NCI-H460 (cell line): ENCODE measurements at regions not wholly inside any gene's neighbourhood (a gene's known extent, or its start where the extent isn't known, plus 50 kb on each side); places are given as distances from the start of the nearest gene placed in this dataset.

Source experiments
- DNase-seq: peaks from one replicate; pipeline ENCODE4 v3.0.0-alpha.2; 2016; ENCODE audit warnings: low read depth; ENCODE audit errors: extremely low read depth

DNA sequence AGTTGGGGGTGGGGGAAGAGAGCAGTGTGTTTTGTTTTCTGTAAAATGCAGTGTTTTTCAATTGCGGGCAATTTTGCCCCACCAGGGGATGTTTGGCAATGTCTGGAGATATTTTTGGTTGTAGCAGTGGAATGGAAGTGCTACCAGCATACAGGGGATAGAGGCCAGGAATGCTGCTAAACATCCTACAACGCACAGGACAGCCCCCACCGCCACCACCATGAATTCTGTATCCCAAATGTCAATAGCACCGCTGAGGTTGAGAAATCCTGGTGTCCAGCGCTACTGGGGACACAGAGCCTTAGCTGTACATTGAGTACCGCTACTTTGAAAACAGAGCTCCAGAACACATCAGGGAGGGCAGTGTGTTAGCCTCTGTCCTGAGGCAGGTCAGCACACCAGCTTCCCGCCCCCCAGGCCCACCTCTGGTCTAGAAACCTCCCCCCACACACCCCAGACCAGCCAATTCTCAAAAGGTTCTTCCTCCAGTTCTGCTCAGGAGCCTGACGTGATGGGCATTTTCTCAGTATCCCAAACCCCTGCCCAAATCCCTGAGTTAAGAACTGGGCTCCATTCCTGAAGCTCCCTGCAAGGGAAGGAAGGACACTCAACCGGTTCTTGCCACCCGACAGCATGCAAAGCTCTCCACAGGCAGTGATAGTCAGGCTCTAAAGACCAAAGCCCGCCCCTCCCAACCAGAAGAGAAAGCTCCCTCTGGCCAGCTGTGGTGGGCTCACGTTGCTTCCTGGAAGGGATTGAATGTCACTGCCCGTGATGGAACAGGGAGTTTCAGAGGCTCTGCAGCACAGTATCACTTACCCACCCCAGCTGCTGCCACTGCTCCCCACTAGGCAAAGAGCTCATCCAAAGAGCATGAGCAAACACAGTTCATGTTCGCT is 321.5 kb upstream of the JARID2 start:
- no peak for DNase-seq

DNA sequence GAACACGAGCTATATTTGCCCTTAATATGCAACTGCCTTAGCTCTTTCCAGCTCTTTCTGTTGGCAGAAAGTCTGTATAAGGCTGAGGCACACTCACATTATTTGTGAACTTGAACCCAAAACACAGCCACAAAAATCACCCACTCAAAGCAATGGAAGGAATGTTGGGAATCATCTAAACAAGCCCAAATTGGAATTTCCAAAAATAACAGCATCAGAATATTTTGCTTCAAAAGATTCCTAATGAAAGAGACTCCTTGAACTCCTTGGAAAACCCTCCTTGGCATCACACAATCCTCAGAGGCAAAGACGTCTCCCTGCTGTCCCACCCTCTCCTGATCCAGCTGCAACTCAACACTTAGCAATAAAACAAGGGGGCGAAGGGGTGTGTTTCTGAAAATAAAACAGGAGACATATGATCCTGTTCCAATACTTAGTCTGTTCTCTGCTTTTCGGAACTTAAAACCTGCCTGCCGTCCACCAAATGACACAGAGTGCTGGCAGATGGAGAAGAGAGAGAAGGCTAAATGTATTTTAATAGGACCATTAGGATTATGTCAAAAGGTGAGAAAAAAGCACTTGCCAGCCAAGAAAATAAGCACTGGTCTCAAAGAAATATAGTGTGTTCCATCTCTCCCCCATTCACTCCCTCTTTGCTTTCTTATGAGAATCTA is 320.7 kb upstream of the JARID2 start:
- DNase-seq = no peak

DNA sequence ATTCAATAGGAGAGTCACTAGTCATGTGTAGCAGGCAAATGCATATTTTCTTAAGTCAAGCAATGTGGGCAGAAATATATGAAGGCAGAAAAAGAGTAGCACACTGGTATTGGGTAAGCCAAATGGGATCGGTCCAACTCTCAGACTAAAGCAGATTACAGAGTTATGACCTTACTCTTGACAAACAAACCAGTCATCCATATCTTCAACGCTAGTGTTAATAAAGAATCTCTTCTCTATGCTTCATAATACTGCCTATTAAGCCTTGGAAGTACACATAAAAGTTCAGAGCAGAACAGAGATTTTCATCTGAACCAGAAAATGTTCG is 320.2 kb upstream of the JARID2 start:
- no peak for DNase-seq

DNA sequence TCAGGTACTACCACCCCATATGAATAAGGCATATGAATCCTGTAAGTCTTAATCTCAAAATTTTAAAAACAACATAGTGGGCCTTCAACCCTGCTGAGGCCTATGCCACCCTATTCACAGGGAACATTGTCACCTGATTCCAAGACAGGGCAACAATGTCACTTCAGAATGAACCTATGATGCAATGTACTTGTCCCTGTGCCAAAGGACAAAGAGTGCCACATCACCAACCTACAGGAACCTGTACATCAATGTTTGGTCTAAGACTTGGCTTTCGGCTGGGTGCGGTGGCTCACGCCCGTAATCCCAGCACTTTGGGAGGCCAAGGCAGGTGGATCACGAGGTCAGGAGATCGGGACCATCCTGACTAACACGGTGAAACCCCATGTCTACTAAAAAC is 318.5 kb upstream of the JARID2 start:
- DNase-seq = no peak

DNA sequence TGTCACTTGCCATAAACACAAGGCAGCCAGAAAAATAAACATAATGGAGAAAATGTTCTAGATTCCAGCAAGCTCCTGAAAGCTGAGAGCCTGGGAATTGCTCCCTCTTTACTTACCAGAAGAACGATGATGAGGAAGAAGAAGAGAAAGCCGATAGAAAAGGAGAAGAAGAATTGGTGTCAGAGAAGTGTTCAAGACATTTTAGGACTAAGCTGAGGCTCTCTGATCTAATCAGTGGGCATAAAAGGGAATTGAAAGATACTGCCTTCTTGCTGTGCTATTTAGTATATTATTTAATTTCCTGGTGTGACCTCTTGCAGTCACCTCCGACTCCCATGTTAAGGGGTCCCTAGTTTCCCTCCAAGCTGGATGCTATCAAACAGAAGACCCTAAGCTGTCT is 316.6 kb upstream of the JARID2 start:
- DNase-seq = no peak

DNA sequence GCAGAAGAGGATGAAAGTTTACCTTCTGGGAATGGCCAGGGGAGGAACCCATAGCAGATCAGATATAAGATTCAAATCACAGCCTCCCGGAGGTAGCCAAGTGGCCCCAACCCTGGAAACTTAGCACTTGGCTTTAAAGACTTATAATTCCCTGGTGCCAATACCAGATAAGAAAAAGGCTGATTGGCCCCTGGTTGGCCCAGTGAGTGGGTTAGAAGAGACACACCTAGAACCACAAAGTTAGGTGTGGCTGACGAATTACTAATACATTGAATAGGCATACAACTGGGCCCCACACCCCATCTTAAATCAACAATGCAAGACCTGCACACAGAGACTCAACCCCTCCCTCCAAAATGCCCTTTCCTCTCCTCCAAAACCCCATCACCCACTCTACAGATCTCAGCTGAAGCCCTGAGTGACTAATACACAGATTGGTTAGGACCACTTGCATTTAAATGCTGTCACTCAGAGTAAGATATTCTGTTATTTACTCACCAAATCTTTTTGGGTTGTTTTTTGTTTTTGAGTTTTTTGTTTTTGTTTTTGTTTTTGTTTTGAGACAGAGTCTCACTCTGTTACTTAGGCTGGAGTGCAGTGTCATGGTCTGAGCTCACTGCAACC is 315.4 kb upstream of the JARID2 start:
- no peak for DNase-seq

DNA sequence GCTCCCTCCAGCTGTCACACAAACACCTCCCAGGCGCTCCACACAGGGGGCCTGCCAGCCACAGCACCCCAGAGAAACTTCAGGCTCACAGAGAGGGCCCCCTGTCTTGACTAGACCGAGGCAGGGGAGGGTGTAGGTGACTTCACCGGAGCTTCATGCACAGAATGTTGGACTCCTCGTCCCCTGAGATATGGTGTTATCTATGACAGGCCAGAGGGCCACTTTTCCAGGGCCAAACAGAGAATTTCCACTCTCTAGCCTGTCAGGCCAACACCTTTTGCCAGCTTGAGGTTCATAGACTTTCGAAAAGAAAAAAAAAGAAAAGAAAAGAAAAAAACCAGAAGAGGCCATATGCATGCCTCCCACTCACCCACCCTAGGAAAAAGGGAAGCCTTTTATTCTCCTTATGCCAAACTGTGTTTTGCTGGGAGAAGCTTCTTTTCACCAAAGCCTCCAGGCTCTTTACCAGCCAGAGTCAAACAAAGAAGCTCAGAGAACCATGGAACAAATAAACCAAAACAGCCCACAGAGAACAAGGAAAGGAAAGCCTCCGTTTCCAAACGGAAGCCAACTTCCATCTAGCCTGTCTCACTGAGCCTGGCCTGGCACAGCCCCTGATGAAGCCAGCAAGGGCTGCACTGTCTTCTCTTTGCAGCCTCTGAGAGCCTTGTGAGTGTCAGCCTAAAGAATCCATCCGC is 313.2 kb upstream of the JARID2 start:
- DNase-seq = no peak

DNA sequence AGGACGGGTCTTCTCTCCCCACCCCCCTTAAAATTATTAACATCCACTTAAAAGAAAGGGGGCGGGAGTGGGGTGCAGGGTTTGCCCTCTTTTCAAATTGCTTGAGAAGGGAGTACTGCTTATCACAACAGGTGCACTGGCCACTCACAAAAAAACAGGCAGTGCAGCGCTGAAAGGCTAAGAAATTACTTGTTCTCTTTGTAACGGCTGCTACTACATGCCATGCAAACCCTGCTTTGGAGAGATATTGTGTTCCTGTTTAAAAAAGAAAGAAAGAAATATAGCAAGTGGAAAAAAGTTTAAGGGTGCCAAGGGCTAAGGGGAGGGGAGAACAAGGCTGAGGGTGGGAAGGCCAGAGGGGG is 312.7 kb upstream of the JARID2 start:
- DNase-seq = no peak

DNA sequence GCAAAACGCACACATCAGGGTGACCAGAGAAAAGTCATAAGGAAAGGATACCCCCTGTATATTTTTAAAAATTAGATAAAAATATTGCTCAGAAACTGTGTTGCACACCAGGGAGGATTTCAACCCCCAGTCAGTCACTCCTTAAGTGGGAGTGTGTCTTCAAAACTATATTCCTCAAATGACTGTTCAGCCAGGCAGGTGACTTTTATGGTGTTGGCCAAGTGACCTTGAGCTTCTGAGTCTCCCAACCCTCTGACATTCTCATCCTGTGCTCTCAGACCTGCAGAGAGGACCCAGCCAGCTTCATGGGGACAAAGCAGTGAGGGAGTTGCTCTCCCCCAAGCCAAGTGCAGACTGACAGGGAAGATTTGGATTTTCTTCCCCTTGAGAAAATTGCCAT is 311.9 kb upstream of the JARID2 start:
- DNase-seq = no peak

DNA sequence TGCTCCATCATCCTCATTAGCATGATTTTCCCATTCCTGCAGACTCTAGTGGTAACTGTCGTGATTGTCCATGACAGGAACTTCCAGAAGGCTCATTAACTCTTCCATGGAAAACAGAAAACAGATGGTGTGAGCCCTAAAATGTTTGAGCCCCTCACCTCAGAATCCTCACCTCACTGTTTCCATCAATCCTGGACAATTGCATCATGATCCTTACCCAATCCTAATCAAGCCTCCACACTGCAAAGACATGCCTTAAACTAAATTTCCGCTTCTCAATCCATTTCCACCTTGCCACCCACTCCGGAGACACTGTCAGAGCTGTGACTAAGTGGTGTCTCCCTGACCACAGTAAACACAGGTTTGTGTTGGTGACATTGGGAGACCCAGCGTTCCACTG is 311.0 kb upstream of the JARID2 start:
- DNase-seq = no peak

DNA sequence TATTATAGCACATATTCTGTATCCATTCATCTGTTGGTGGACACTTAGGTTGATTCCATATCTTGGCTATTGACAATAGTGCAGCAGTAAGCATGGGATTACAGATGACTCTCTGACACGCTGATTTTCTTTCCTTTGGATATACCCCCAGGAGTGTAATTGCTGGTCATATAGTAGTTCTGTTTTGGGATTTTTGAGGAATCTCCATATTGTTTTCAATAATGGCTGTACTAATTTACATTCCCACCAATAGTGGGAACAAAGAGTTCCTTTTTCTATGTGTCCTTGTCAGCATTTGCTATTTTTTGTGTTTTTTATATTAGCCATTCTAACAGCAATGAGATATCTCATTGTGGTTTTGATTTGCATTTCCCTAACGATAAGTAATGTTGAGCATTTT is 309.0 kb upstream of the JARID2 start:
- DNase-seq = no peak

DNA sequence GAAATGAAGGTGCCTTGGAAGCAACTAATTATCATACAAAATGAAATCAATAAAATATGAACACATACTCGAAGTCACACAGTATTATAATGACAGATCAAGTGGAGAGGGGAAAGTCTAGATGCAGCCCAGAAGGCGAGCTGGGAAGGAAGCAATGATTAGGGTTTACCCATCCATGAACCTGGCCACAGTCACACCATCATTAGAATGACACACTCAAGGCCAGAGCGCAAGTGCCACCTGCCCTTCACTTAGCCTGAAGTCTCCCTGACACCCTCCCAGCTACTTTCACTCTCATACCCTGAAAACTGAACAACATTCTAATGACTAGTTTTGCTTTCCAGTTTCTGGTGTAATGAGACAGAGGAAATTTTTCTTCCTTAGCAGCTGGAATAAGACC is 302.8 kb upstream of the JARID2 start:
- no peak for DNase-seq

DNA sequence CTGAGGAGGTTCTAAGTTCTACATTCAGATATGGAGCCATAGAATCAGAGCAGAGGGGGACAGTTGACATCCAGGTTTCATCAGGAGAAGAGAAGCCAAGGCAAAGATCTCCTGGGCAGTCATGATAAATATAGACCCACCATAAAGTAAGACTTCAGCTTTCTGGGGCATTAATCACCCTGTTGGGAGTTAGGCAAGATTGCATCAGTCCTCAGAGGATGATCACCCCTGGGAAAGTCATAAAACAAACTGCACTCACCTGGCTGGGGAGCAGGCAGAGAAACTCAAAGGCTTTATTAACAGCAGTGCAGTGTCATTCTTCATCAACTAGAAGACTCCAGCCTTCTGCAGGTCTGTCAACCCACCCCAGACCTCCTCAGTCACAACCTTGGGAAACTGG is 301.3 kb upstream of the JARID2 start:
- DNase-seq = no peak

DNA sequence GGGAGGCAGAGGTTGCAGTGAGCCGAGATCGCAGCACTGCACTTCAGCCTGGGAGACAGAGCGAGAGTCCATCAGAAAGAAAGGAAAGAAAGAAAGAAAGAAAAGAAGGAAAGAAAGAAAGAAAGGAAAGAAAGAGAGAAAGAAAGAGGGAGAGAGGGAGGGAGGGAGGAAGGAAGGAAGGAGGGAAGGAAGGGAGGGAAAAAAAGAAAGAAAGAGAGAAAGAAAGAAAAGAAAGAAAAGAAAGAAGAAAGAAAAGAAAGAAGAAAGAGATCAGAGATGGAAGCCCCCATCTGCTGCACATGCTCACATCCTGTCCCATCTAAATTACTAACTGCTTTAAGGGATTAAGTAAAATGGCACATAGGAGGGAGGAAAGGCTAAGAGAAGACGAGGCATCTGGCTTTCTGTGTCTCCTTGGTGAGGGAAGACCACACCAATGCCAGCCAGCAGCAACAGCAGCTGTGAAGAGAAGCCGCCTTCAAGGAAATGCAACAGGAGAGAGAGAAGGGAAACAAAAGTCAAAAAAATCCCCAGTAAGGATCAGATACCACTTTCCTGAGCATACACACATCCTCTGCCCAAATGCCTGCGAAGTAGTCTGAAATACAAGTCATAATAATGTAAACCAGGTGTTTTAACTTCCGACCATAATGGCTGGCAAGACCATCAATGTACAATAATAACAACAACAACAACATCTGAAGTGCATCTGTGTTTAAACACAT is 300.2 kb upstream of the JARID2 start:
- no peak for DNase-seq

DNA sequence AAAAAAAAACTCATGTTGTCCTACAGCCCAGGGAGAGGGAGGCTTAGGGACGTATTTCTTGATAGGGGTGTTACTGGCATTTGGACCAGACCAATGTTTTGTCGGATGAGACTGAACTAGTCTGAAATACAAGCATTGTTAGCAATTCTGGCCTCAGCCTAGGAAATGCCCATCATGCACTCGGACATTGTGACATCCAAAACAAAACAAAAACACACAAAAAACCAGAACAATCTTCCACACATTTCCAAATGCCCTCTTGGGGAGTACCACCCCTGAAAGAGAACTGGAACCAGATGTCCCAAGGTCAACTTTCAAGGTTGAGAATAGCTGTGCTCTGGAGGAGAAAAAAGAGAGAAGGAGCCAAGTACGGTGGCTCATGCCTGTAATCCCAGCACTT is 299.1 kb upstream of the JARID2 start:
- DNase-seq = no peak

DNA sequence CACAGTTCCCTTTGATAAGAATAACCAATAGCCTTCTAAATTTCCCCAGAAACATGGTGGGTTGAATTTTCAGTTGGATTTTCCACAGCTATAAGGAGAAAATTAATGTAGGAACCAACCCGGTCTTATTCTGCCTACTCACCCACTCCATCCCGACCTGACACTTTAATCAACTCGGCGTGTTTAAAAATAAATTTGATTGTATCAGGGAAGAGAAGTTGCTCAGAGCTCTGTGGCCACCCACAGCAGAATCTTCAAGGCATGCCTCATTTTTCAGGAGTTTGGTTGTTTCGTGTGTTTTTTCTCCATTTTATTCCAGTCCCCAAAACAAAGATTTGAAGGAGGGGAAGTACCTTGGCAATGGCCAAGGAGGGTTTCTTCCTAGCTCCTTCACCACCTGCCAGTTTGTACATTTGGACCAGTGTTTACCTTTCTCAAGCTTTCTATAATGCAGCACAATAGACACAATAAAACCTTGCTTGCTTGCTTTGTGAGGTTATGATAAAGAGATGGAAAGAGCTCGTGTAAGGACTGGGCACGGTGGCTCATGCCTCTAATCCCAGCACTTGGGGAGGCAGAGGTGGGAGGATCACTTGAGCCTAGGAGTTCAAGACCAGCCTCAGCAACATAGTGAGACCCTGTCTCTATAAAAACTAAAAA is 297.2 kb upstream of the JARID2 start:
- no peak for DNase-seq

DNA sequence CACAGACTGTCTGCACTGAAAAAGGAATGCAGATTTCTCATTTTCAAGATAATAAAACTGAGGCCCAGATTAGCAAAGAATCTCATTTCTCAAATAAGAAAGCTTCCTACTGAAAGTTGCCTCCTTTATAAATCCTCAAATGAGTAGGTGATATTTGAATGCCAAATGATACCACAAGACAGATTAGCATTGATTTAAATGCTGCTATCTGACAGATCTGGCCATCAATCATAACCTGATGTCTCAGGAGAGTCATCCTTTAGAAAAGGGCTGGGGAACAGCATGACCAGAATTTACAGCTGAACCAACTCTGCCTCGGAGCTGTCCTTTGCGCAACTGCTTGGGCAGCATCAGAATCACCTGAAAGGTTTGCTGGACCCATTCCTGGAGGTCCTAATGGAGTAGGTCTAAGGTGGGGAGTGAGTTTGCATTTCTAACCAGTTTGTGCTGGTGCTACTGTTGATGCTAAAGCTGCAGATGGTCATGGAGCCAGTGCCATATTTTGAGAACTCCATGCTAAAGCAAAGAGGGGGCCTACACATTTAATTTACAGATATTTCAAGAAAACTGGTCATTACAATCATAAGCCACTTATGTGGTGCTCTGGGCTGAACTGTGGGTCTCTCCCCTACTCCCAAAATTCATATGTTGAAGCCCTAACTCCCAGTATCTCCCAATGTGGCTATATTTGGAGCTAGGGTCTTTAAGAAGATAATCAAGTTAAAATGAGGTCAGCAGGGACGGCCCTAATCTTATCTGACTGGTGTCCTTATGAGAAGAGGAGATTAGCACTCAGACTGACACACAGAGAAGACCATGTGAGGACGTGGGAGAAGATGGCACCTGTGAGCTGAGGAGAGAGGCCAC is 295.5 kb upstream of the JARID2 start:
- DNase-seq = no peak

DNA sequence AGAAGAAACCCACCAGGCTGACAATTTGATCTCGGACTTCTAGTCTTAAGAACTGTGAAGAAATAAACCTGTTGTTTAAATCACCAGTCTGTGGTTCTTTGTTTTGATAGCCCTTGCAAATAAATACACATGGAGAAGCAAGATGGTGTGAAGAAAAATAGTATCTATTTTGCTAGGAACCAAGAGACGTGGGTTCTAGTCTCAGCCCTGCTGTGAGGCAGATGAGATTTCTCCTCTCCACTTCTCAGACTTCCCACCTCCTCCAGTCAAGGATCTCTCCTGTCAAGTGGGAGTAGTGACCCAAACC is 294.9 kb upstream of the JARID2 start:
- DNase-seq = no peak

DNA sequence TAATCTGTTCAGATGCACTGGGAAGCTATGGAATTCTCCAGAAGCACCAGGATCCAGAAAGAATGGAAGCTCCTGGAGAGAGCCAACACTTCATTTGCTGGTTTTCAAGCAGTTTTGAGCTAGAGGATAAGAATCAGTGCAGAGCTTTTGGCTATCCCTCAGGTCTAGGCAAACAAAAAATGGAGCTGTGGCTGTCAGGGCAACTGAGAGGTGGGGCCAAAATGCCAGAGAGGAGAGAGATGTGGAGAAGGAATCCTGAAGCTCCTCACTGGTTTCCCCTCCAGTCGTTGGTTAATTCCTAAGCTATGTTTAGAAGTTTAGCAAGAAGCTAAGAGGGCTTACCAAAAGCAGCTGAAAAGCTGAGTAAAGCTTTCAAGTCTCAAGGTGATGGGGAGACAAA is 294.2 kb upstream of the JARID2 start:
- DNase-seq = no peak

DNA sequence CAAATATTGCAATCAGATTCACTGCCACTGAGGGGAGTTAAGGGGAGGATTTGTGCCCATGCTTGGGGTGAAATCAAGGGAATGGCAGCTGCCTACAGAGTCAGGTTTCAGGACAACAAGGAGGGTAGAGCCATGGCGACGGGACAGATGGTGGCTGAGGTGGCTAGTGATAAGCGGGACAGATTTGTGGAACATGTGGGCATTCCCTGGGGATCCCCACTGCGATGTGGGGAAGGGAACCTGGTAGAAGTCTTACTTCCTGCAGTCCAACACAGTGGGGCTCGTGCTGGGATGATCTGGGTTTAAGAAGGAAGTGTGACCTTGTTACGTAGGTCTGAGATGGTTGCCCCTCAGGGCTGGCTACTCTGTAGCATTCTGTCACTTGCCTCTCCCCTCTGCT is 292.0 kb upstream of the JARID2 start:
- DNase-seq = no peak
